Upper lobe of left lung (tissue), 6 donors: ENCODE measurements at regions not wholly inside any gene's neighbourhood (a gene's known extent, or its start where the extent isn't known, plus 50 kb on each side); places are given as distances from the start of the nearest gene placed in this dataset.

Experiments used
- ATAC-seq, 2 donors: fragments of 200-7000 bp; cut with Tn5 transposase; one replicate each; pipeline ENCODE4 v1.9.1; 2022; ENCODE audit warnings: mild to moderate bottlenecking in 2 of 2, moderate library complexity in 2 of 2; ENCODE audit not compliant: low FRiP score in 2 of 2
- DNase-seq, 2 donors: peaks; one replicate each; pipeline ENCODE4 v3.0.0-alpha.2; 2019 to 2020
- H3K27ac ChIP-seq, 4 donors: fragments of 200-600 bp; sonication (generic); one replicate each; pipeline ENCODE4 v1.5.1; 2016 to 2019
- H3K27me3 ChIP-seq, 4 donors: fragments of 200-600 bp; sonication (generic); one replicate each; pipeline ENCODE4 v1.5.1; 2017 to 2019
- H3K36me3 ChIP-seq, 4 donors: fragments of 200-600 bp; sonication (generic); one replicate each; pipeline ENCODE4 v1.5.1; 2016 to 2019
- H3K4me1 ChIP-seq, 4 donors: fragments of 200-600 bp; sonication (generic); one replicate each; pipeline ENCODE4 v1.5.1; 2018 to 2019
- H3K4me3 ChIP-seq, 4 donors: fragments of 200-600 bp; sonication (generic); one replicate each; pipeline ENCODE4 v1.5.1; 2017 to 2019; ENCODE audit warnings: mild to moderate bottlenecking in 2 of 4, moderate library complexity in 1 of 4
- H3K9me3 ChIP-seq, 4 donors: fragments of 200-600 bp; sonication (generic); one replicate each; pipeline ENCODE4 v1.5.1; 2018 to 2019
- EP300 ChIP-seq, 4 donors: sonication (generic); formaldehyde crosslinking; IDR thresholded peaks; one replicate each; pipeline ENCODE4 v1.5.1; 2017; ENCODE audit warnings: antibody characterized with exemption in 4 of 4, control low read depth in 2 of 4
- POLR2A ChIP-seq, 4 donors: fragments of 450-650 bp; IDR thresholded peaks; one replicate each; pipeline ENCODE4 v1.5.1; 2016 to 2017; ENCODE audit warnings: antibody characterized with exemption in 4 of 4, mild to moderate bottlenecking in 2 of 4
- POLR2AphosphoS5 ChIP-seq, 2 donors: sonication (generic); formaldehyde crosslinking; IDR thresholded peaks; one replicate each; pipeline ENCODE4 v1.5.1; 2017; ENCODE audit warnings: antibody characterized with exemption in 2 of 2
- WGBS, 2 donors: methylation state at CpG; one replicate each; pipeline ENCODE4 v1.1.5; 2017 to 2018; 5-methylcytosine and 5-hydroxymethylcytosine counted together
- TF ChIP-seq, protein P1 (sequence below), 6 experiments: fragments of 450-650 bp in 4 of 6; fragments of 200-600 bp in 2 of 6; sonication (generic) in 2 of 6; IDR thresholded peaks; one replicate each; pipeline ENCODE4 v1.5.1; 2016 to 2019; ENCODE audit warnings: antibody characterized with exemption in 6 of 6
- donor health status: DM: no; HTN: no; CAD: no; lungs with moderate emphysema.
- donor health status: DM: no; HTN: yes; CAD: no; lungs with severe emphysema.

GRCh38 chr10:8543361-8544056 is 489.0 kb downstream of the GATA3 start:
- TF ChIP-seq EP300 (IDR thresholded peaks at IDR 0.05): no peak
- TF ChIP-seq POLR2AphosphoS5 (IDR thresholded peaks at IDR 0.05): no peak
- TF ChIP-seq POLR2A (IDR thresholded peaks at IDR 0.05): no peak
- TF ChIP-seq, protein P1, sequence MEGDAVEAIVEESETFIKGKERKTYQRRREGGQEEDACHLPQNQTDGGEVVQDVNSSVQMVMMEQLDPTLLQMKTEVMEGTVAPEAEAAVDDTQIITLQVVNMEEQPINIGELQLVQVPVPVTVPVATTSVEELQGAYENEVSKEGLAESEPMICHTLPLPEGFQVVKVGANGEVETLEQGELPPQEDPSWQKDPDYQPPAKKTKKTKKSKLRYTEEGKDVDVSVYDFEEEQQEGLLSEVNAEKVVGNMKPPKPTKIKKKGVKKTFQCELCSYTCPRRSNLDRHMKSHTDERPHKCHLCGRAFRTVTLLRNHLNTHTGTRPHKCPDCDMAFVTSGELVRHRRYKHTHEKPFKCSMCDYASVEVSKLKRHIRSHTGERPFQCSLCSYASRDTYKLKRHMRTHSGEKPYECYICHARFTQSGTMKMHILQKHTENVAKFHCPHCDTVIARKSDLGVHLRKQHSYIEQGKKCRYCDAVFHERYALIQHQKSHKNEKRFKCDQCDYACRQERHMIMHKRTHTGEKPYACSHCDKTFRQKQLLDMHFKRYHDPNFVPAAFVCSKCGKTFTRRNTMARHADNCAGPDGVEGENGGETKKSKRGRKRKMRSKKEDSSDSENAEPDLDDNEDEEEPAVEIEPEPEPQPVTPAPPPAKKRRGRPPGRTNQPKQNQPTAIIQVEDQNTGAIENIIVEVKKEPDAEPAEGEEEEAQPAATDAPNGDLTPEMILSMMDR (IDR thresholded peaks at IDR 0.05): no peak
- Histone ChIP-seq H3K27me3 (no peaks in the 10 kb centered on the region), H3K27ac (no peak overlapping the region), H3K4me1 (peaks cover 0 to 10% (median 0%) of the 10 kb centered on the region in 4 donors), H3K9me3 (no peaks in the 10 kb centered on the region), H3K4me3 (no peak overlapping the region), H3K36me3 (no peaks in the 10 kb centered on the region)
- DNase-seq (peak in 1 of 2 donors; percentile 56), ATAC-seq (no peak)
- 43 to 47% methylated on average over 3 of the region's 3 CpGs for WGBS, 2 donors

- Histone ChIP-seq H3K4me3 (no peak overlapping the region), H3K9me3 (no peaks in the 10 kb centered on the region), H3K27me3 (no peaks in the 10 kb centered on the region), H3K36me3 (no peaks in the 10 kb centered on the region), H3K27ac (no peak overlapping the region), H3K4me1 (peaks cover 0 to 10% (median 0%) of the 10 kb centered on the region in 4 donors)
- peak in 1 of 2 donors; percentile 65 for DNase-seq
- TF ChIP-seq POLR2A (IDR thresholded peaks at IDR 0.05) (no peak), POLR2AphosphoS5 (IDR thresholded peaks at IDR 0.05) (no peak), EP300 (IDR thresholded peaks at IDR 0.05) (no peak)
- TF ChIP-seq, protein P1 (IDR thresholded peaks at IDR 0.05): no peak
- WGBS, 2 donors: 64% methylated on average over 2 of the region's 2 CpGs
- peak; percentile 24 to 79 for ATAC-seq
These were observed 489.5 kb downstream of the GATA3 start for GRCh38 chr10:8544057-8544380.

- no peak overlapping the region for H3K27ac ChIP-seq
- DNase-seq (no peak), ATAC-seq (no peak)
- H3K9me3 ChIP-seq: no peaks in the 10 kb centered on the region
- TF ChIP-seq EP300 (IDR thresholded peaks at IDR 0.05) (no peak), POLR2A (IDR thresholded peaks at IDR 0.05) (no peak), POLR2AphosphoS5 (IDR thresholded peaks at IDR 0.05) (no peak)
- 82 to 92% methylated on average over 6 of the region's 6 CpGs for WGBS, 2 donors
- no peaks in the 10 kb centered on the region for H3K36me3 ChIP-seq
- H3K4me1 ChIP-seq: peaks cover 0 to 10% (median 0%) of the 10 kb centered on the region in 4 donors
- no peak overlapping the region for H3K4me3 ChIP-seq
- H3K27me3 ChIP-seq: no peaks in the 10 kb centered on the region
These were observed 490.0 kb downstream of the GATA3 start for GRCh38 chr10:8544500-8544899.

DNA sequence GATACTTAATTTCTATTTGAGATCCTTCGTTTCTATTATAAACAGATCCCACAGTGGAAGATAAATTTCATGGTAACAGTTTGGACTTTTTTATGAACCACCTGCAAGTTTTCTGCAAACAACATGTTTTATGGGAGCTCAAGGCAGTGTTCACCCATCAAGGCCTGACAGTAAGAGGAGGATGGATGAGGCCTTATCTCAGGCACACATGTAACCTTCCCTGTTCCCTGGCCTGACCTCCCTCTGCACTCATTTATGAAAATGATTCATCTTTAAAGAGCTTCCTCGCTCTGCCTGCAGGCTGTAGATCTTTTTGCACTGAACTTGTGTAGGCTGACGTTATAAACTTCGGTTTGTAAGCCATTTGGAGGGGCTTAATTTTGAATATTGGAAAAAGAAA is 500.1 kb downstream of the GATA3 start:
- no peak overlapping the region for H3K4me3 ChIP-seq
- no peak for TF ChIP-seq POLR2AphosphoS5 (IDR thresholded peaks at IDR 0.05)
- TF ChIP-seq, protein P1 (IDR thresholded peaks at IDR 0.05): no peak
- no peak for TF ChIP-seq POLR2A (IDR thresholded peaks at IDR 0.05)
- TF ChIP-seq EP300 (IDR thresholded peaks at IDR 0.05): no peak
- DNase-seq (no peak), ATAC-seq (no peak)
- H3K27me3 ChIP-seq: no peaks in the 10 kb centered on the region
- no peak overlapping the region for H3K27ac ChIP-seq
- H3K4me1 ChIP-seq: no peaks in the 10 kb centered on the region
- no peaks in the 10 kb centered on the region for H3K9me3 ChIP-seq
- WGBS, 2 donors: 55 to 65% methylated on average over 4 of the region's 4 CpGs
- no peaks in the 10 kb centered on the region for H3K36me3 ChIP-seq

DNA sequence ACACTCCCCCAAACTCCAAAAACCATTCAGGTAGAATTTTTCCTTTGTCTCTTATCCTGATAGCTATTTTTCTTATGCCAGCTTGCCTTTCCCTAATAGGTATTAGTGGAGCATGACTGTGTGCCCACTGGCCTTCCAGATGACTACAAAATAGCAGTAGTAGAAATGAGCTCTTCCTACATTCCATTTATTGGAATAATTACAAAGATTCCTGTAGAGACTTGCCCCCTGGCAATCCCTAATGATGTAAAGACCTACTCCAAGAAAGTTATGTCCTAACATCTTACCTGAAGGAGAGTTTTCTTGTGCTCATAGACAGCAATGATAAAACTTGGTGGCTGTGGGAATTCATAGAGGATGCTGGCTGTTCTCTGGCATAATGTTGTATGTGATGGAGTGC is 501.8 kb downstream of the GATA3 start:
- ATAC-seq (no peak), DNase-seq (no peak)
- H3K36me3 ChIP-seq: no peaks in the 10 kb centered on the region
- no peak overlapping the region for H3K27ac ChIP-seq
- no peaks in the 10 kb centered on the region for H3K27me3 ChIP-seq
- no peaks in the 10 kb centered on the region for H3K9me3 ChIP-seq
- H3K4me1 ChIP-seq: no peaks in the 10 kb centered on the region
- TF ChIP-seq POLR2AphosphoS5 (IDR thresholded peaks at IDR 0.05) (no peak), POLR2A (IDR thresholded peaks at IDR 0.05) (no peak), EP300 (IDR thresholded peaks at IDR 0.05) (no peak)
- TF ChIP-seq, protein P1 (IDR thresholded peaks at IDR 0.05): no peak
- no peak overlapping the region for H3K4me3 ChIP-seq
